ENCODE measurements at regions not wholly inside any gene's neighbourhood (a gene's known extent, or its start where the extent isn't known, plus 50 kb on each side); places are given as distances from the start of the nearest gene placed in this dataset.

- H3K4me1 ChIP-seq = no peaks in the 10 kb centered on the region
- H3K4me3 ChIP-seq = no peak overlapping the region
- H3K36me3 ChIP-seq = no peaks in the 10 kb centered on the region
- intact Hi-C loops (cut with DNase I) = no loop called here
- ATAC-seq (no peak), DNase-seq (no peak)
- H3K27me3 ChIP-seq = no peaks in the 10 kb centered on the region
- H3K27ac ChIP-seq = no peak overlapping the region
- WGBS, 4 donors = 88 to 92% (median 88%) methylated on average over 3 of the region's 3 CpGs
- no peaks in the 10 kb centered on the region for H3K9me3 ChIP-seq
- TF ChIP-seq CTCF (IDR thresholded peaks at IDR 0.05) (no peak), POLR2A (IDR thresholded peaks at IDR 0.05) (no peak)
These were observed 132.6 kb upstream of the PTGFR start for GRCh38 chr1:78358165-78358564.

GRCh38 chr1:78359666-78360065 lies 131.1 kb upstream of the PTGFR start:
- DNase-seq = no peak
- Histone ChIP-seq H3K36me3 (no peaks in the 10 kb centered on the region), H3K4me3 (no peak overlapping the region), H3K4me1 (no peaks in the 10 kb centered on the region), H3K27me3 (no peaks in the 10 kb centered on the region), H3K9me3 (no peaks in the 10 kb centered on the region), H3K27ac (no peak overlapping the region)
- no peak for ATAC-seq
- intact Hi-C loops (cut with DNase I) = no loop called here
- TF ChIP-seq POLR2A (IDR thresholded peaks at IDR 0.05) (no peak), CTCF (IDR thresholded peaks at IDR 0.05) (no peak)

- Histone ChIP-seq H3K9me3 (no peaks in the 10 kb centered on the region), H3K4me1 (no peaks in the 10 kb centered on the region), H3K27me3 (no peaks in the 10 kb centered on the region), H3K4me3 (no peak overlapping the region), H3K36me3 (no peaks in the 10 kb centered on the region), H3K27ac (no peak overlapping the region)
- TF ChIP-seq POLR2A (IDR thresholded peaks at IDR 0.05) = no peak
- TF ChIP-seq CTCF (IDR thresholded peaks at IDR 0.05) = no peak
- DNase-seq = no peak
- intact Hi-C loops (cut with DNase I) = no loop called here
- no peak for ATAC-seq
These were observed 130.2 kb upstream of the PTGFR start for GRCh38 chr1:78360584-78360983.

- no peak overlapping the region for H3K27ac ChIP-seq
- no peaks in the 10 kb centered on the region for H3K36me3 ChIP-seq
- TF ChIP-seq CTCF (IDR thresholded peaks at IDR 0.05) (no peak), POLR2A (IDR thresholded peaks at IDR 0.05) (no peak)
- no peak overlapping the region for H3K4me3 ChIP-seq
- H3K27me3 ChIP-seq = no peaks in the 10 kb centered on the region
- no peak for DNase-seq
- no peaks in the 10 kb centered on the region for H3K9me3 ChIP-seq
- no peaks in the 10 kb centered on the region for H3K4me1 ChIP-seq
- WGBS, 4 donors = 0 to 56% (median 51%) methylated on average over 1 of the region's 1 CpG
- intact Hi-C loops (cut with DNase I) = no loop called here
- no peak for ATAC-seq
These were observed 123.1 kb upstream of the PTGFR start for GRCh38 chr1:78367700-78368099.

Measured in heart left ventricle (tissue), 16 donors.